NCI-H2196 treated with DMSO at 0.1 percent for 48 hours (cell line): ENCODE measurements at regions not wholly inside any gene's neighbourhood (a gene's known extent, or its start where the extent isn't known, plus 50 kb on each side); places are given as distances from the start of the nearest gene placed in this dataset.

ENCODE experiments used
- DNase-seq: peaks from one replicate; lab custom pipeline; 2025; ENCODE audit not compliant: unreplicated experiment; lab: John Stamatoyannopoulos, UW

DNA sequence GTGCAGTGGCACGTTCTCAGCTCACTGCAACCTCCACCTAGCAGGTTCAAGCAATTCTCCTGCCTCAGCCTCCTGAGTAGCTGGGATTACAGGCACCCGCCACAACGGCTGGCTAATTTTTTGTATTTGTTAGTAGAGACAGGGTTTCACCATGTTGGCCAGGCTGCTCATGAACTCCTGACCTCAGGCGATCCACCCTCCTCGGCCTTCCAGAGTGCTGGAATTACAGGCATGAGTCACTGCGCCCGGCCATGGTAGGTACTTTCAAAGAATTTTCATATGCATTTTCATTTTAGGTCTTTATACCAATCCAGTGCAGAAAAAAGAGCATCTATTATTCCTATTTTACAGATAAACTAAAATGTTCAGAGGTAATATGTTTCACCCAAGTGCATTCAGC, 411.3 kb upstream of the USP15 start:
- DNase-seq, result no peak

DNA sequence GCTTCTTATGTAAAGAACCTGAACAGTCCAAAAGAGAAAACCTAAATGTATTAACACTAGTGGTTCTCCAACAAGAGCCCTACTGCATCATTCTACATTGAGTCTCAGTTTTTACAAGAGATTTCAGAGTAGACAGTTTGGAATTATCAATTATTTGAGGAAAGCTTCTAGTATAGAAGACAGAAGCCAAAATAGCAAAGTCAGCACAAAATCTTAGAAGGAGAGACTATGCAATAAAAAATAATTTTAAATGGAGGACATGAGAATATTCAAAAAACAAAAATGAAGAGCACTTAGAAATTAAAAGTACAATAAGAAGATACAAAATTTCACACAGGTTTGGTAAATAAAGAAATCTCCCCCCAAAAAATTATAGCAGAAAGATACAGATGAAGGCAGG, 406.3 kb upstream of the USP15 start:
- DNase-seq, result no peak

DNA sequence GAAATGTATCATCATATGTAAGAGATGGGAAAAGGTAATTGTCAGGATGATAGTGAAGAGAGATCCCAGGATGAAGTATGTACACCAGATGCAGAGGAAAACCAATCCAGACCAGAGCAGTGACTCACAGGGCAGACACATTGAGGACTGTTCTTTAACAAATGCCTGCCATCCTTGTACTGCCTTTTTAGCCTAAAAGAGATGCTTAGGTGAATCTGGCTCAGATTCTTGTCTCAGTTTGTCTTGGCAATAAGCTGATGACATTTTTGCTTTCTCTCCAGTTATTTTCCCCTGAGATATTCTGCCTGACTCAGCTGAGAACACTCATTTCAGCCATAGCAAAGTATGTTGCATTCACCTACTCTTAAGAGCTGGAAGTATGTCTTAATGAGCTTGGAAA, 405.3 kb upstream of the USP15 start:
- DNase-seq, result no peak

DNA sequence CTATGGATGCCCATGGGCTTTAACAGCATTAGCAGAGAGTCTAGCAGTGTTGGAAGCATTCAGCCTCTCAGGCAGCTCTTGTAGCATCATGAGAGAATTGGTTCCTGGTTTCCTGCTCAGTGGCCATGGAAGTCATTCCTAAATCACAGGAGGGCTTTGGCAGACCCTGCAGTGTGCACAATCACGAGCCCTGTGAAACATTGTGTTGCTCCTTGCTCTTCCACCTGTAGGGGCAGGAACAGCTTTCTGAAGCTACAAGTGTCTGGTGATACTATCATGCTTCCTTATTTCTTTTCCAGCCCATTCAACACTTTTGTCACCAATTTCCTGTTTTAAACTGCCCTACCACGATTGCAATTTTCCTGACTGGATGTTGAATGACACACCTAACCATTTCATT, 402.2 kb upstream of the USP15 start:
- no peak for DNase-seq

DNA sequence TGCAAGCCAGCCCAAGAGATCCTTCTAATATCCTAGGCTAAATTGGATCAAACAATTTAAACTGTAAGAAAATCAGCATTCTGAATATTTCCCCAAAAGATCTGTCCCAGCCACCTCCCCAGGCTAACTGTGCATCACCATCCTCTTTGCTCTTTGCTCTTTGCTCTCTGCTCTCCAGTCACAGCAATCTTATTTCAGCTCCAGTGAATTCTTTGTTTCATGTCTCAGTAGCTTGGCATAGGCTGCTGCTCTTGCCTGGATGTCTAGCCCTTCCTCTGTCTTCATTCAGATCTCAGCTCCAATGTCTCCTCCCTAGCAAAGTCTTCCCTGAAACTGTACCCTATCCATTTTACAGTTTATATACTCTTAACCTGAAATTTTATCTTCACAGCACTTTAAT, 399.8 kb upstream of the USP15 start:
- DNase-seq, result no peak

DNA sequence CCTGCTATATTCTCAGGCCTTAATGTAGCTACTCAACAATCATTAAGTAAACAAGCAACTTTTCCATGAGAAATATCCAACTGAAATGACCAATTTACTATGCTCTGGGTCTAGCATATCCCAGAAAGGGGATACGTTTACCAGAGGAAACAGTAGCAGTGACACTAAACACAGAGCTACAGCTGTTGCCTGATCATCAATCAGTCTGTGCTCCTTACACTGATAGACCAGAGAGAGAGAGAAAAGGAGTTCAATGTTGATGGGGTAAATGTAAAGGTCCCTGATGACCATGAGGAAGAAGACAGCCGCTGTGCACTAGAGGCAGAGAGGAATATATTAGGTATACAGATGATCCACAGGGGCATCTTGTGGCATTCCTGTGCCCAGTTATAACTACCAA, 397.2 kb upstream of the USP15 start:
- DNase-seq, result no peak

DNA sequence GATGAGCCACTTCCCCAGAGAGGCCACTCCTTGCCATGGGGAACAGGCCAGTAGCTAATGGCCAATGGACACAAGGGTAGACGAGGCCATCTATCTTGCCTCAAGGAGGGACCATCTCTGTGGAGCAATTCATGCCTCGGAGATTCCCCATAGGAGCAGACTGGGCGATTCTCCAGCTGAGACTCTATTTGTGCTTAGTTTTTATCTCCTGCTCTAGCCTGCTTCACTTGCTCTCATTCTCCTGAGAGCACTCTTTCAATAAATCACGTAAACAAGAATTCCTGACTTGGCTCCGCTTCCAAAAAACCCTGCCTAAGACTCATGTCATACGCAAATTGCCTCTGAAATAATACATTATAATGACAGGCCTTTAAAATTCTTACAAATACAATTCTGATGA, 396.4 kb upstream of the USP15 start:
- DNase-seq, result no peak

DNA sequence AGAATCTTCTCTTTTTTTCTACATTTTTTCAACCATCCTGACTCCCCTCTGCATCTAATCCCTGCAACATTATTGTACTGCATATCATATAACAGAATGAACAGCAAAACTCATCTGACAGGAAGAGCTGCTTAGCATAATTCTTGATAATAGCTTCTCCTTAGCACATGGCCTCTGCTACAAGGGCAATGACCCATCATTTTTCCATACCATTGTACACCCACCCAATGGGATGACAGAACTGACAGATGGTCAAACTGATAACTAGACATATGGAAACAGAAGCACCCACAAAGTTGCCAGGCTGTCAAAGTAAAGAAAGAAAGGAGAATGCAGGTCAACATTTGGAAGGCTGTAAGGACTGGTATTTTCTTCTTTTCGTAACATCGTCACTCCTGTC, 390.4 kb upstream of the USP15 start:
- no peak for DNase-seq

DNA sequence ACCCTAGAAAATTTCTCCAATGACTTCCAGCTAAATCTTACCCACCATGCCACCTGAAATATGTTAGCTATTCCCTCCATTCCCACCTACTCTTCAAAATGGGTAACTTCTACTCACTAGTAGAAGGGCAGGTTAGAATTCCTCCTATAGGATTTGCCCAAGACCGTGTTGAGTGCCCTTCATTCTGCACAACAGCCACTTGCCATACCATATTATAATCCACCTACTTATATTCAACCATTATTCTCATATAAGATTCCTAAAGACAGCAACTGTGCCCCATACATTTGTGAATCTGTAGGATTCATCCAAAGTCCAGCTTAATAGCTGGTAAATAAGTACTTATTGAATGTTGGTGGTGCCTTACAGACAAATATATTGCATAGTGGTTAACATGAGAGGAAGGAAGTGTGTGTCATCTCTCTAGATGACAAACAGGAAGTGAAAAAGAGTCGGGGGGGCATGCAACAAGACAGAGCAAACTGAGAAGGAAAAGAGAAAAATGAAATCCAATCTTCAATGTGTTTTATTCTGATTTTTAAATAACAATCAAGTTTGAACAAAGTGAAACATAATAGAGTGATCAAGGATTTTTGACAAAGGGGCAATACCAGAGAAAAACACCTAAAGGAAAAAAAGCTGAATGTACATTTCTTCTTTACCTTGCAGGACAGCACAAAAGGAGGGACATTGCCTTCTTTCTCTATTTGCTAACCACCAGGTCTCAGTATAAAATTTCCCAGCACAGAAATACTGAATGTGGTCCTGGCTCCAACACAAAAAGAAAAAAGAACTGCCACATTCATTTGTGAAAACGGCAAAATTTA, 389.3 kb upstream of the USP15 start:
- DNase-seq, result no peak

DNA sequence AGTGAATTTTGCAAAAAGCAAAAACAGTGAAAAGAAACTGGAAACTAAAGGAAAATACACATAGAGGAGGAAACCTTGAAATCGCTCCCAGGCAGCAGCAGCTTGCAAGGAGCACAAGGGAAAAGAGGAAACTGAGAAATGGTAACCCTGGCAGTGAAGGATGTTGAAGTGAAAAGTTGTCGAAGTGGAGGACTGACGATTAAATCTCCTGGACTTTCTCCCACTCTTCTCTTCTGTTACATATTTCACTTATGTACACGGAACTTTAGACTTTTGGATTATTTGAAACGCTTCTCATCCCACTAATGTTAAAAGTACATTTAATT, 388.8 kb upstream of the USP15 start:
- no peak for DNase-seq

DNA sequence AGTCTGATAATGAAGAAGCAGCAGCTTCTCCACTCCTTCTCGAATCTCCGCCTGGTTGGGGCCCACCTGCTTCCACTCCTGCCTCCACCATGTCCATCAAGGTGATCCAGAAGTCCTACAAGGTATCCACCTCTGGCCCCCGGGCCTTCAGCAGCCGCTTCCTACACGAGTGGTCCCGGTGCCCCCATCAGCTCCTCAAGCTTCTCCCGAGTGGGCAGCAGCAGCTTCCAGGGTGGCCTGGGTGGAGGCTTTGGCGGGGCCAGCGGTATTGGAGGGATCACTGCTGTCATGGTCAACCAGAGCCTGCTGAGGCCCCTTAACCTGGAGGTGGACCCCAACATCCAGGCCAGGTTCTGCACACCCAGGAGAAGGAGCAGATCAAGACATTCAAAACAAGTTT, 381.0 kb upstream of the USP15 start:
- no peak for DNase-seq

DNA sequence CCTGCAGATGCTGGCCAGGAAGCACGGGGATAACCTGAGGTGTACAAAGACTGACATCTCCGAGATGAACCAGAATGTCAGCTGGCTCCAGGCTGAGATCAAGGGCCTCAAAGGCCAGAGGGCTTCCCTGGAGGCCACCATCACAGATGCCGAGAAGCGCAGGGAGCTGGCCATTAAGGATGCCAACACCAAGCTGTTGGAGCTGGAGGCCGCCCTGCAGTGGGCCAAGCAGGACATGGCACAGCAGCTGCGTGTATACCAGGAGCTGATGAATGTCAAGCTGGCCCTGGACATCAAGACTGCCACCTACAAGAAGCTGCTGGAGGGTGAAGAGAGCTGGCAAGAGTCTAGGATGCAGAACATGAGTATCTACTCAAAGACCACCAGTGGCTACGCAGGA, 380.0 kb upstream of the USP15 start:
- DNase-seq, result no peak

DNA sequence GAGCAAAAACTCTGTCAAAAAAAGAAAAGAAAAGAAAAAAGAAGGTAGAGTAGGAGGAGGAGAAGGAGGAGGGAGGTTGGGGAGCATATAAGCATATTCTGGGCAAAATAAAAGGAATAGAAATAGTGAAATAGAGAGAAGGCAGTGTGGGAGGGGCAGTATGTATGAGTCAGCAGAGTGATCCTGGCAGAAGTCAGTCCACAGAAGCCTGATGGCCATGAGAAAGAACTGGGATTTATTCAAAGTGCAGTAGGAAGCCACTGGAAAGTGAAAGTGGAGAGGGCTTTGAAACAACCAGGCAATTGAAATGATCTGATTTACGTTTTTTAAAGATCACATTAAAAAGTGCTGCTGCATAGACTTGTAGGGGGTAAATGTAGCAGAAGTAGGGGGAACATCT, 368.6 kb upstream of the USP15 start:
- DNase-seq, result no peak

DNA sequence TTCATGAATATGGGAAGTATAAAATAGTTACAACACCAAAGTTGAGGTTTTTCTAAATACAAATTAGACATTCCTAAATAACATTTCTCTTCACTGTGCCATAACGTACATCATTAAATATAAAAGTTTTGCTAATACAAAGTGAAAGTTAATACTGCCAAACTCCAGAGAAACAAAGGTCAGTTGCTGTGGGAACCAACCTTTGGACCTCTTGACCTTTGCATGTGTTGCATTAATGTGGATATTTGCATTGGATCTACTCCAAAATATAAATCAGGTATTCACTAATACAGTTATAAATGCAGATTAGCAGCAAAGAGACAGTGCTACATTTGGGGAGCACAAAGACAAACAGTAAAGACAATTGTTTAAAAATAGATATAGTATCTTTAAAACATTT, 366.0 kb upstream of the USP15 start:
- no peak for DNase-seq

DNA sequence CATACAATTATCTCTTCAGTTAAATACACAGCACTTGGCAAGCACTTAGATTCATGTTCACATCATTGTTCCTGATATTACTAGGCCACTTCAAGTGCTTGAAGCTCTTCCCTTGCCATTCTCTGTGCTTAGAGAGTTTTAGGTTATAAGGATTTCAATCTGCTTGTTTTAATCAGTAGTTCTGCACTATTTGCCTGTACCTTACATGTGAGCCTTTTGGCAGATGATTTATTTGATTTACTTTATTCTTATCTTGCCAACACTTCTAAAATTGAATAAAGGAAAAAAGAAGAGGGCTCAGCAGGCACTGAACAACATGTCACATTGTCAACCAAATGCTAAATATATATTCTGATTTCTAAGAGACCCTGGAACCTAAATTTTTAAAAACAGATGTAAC, 363.8 kb upstream of the USP15 start:
- no peak for DNase-seq

DNA sequence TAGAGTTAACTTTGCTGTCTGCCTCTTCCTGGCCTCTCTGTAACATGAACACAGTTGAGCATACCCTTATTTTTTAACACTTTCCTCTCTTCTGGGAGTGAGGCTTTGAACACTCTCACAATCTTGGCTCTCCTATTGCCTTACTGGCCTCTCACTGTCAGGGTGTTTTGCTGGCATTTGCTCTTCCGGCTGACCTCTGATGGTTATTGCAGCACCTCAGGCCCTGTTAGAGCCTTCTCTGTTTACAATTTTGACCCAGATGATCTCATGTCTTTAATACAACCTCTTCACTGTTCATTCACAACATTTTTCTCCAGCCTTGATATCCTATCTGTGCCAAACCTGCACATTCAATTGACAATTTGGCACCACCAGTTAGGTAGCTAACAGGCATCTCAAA, 357.8 kb upstream of the USP15 start:
- no peak for DNase-seq

DNA sequence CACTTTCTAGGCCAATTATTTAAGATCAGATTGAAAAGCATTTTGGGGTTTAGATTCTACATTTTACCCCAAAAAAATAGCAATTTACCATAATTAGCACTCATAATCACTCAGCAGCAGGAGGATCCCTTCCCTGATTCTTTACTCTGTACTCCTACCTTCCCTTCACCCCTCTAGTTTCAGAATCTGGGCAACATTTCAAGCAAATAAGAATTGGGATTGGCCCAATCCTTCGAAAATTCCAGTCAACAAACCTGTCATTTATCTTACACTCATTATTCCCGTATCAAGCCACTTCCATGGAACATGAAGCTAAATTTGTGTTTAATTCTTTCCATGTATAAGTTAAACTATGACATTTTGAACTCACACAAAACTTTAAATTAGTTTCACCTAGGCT, 349.1 kb upstream of the USP15 start:
- DNase-seq, result no peak

DNA sequence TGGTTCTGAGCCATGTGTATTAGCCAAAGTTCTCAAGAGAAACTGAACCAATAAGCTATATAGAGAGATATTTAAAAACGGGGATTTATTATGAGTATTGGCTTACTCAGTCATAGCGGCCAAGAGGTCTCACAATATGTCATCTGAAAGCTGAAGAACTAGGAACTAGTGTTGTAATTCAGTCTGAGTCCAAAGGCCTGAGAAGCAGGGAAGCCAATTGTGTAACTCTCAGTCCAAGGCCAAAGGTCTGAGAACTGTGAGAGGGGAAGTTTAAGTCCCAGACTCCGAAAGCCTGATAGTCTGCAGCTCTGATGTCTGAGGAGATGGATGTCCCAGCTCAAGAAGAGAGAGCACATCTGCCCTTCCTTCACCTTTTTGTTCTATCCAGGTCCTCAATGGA, 344.8 kb upstream of the USP15 start:
- DNase-seq, result no peak

DNA sequence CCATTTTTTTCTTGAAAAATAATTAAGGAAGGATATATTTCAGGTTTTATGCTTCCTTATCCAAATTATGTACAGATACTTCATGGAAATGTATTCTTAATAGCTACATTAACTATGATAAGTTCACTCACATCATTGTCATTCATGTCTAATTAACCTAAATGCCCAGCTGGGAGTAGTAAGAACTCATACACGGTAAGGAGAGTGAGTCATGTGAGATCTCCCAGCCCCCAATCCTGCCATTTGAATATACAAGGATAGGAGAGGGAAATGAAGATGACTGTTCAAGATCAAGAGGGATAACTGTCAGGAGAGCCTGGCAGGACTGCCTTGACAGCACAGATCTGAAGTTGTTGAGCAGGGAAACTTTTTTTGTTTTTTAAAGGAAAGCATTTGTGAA, 343.4 kb upstream of the USP15 start:
- no peak for DNase-seq

DNA sequence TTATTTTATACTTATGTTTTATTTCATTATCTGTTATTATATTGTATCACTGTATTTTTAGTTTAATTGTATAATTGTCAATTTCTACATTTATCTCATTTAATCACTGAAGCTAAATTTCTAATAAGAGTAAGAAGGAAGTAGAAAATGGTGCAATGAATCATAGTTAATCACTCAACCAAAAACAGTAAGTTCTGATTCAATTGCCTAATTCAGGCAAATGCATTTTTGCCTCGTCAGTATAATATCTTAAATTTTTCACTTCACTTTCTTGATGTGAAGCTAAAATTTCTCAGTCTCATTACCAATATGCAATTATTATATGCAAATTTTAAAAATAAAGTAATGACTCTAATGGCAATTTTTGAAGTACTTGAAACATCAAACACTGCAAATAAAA, 340.5 kb upstream of the USP15 start:
- no peak for DNase-seq

DNA sequence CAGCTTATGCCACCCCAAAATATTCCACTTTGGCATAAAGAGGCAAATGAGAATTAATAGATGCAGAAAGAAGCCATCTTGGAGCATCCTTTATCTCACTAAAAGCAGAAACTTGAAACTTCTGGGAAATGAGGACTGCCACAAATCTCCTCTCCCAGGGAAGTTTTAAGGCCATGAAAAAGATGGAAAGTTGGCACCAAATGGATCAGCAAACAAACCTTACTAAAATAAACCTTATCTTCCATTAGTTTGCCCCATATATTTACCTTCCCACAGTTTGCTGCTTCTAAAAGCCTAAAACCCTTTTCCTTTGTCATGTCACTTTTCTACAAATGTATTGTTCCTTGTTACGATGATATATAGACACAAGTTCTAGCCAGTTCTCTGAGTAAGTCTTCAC, 340.0 kb upstream of the USP15 start:
- DNase-seq, result no peak

DNA sequence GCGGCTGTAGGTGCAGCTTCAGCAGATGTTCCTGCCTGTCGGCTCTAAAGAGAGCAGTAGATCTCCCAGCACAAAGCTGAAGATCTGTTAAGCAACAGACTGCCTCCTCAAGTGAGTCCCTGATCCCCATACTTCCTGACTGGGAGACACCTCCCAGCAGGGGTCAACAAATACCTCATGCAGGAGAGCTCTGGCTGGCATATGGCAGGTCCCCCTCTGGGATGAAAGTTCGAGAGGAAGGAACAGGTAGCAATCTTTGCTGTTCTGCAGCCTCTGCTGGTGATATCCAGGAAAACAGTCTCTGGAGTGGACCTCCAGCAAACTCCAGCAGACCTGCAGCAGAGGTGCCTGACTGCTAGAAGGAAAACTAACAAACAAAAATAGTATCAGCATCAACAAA, 337.1 kb upstream of the USP15 start:
- no peak for DNase-seq

DNA sequence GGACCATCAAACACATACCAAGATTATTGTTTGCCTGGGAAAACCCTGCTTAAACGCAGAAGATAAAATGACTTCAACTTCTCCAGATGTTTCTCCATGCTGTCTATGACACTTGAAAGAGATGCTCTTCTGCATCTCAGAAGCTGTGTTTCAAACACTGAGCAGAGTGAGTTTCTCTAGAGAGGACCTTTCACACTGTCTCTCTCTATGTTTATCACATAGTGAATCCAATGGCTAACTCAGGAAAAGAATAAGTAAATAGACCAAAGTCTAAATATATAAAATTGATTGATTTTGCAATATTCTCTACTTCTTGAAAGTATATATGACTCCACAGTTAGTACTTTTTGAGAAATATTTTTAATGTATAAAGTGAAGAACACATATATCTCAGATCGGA, 325.6 kb upstream of the USP15 start:
- DNase-seq, result no peak

DNA sequence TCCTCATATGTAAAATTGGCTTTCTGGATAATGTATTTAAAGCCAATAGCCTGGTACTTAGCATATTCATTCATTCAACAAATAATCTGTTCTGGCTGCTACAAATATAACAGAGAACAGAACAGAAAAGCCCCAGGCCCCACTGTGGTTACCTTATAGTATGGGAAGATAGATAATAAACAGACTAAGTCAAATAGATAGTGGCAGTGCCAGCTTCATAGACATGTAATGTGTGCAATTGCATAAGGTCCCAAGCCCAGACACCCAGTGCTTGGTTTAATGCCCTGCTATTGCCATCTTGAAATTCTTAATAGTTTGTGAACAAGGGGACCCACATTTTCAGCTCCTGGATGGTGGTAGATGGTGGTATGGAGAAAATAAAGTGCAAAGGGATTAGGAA, 320.2 kb upstream of the USP15 start:
- no peak for DNase-seq
